ENCODE measurements at regions not wholly inside any gene's neighbourhood (a gene's known extent, or its start where the extent isn't known, plus 50 kb on each side); places are given as distances from the start of the nearest gene placed in this dataset.

DNA sequence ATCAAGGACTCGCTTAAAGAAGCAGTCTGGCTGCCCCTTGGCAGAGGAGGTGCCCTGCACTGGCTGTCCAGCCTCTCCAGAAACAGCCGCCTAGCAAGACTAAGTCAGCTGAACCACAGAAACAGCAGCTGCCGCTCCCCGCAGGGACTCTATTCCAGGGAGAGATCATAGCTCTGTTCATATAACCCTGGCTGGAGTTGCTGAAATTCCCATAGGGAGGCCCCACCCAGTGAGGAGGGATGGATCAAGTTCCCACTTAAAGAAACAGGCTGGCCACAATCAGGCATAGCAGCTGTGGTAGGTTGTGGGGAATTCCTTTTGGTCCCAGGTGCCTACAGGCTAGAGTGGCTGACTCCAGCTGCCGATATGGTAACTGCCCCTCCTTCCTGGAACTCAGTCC, 74.2 kb upstream of the MC4R start:
- TF ChIP-seq, protein P1, sequence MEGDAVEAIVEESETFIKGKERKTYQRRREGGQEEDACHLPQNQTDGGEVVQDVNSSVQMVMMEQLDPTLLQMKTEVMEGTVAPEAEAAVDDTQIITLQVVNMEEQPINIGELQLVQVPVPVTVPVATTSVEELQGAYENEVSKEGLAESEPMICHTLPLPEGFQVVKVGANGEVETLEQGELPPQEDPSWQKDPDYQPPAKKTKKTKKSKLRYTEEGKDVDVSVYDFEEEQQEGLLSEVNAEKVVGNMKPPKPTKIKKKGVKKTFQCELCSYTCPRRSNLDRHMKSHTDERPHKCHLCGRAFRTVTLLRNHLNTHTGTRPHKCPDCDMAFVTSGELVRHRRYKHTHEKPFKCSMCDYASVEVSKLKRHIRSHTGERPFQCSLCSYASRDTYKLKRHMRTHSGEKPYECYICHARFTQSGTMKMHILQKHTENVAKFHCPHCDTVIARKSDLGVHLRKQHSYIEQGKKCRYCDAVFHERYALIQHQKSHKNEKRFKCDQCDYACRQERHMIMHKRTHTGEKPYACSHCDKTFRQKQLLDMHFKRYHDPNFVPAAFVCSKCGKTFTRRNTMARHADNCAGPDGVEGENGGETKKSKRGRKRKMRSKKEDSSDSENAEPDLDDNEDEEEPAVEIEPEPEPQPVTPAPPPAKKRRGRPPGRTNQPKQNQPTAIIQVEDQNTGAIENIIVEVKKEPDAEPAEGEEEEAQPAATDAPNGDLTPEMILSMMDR (IDR thresholded peaks at IDR 0.05; ENCODE audit: low read length) = no peak
- TF ChIP-seq EZH2 (IDR thresholded peaks at IDR 0.05; ENCODE audit: borderline replicate concordance, low read length) = no peak

Measured in OCI-LY1 (cell line).